ENCODE measurements at regions not wholly inside any gene's neighbourhood (a gene's known extent, or its start where the extent isn't known, plus 50 kb on each side); places are given as distances from the start of the nearest gene placed in this dataset.

GRCh38 chr15:96222981-96223380, 107.5 kb upstream of the NR2F2 start:
- DNase-seq, result no peak

- DNase-seq, result no peak
Observed at GRCh38 chr15:96223939-96224338, 106.6 kb upstream of the NR2F2 start.

GRCh38 chr15:96225642-96226259, 104.7 kb upstream of the NR2F2 start:
- no peak for DNase-seq

GRCh38 chr15:96230526-96231181, 99.8 kb upstream of the NR2F2 start:
- DNase-seq, result no peak

- no peak for DNase-seq
Observed at GRCh38 chr15:96232335-96232734, 98.2 kb upstream of the NR2F2 start.

- DNase-seq, result no peak
Observed at GRCh38 chr15:96234109-96234892, 96.2 kb upstream of the NR2F2 start.

- DNase-seq, result no peak
Observed at GRCh38 chr15:96237002-96237401, 93.5 kb upstream of the NR2F2 start.

GRCh38 chr15:96242761-96243160, 87.7 kb upstream of the NR2F2 start:
- DNase-seq, result no peak

- no peak for DNase-seq
Observed at GRCh38 chr15:96243701-96244100, 86.8 kb upstream of the NR2F2 start.

GRCh38 chr15:96245252-96245651, 85.2 kb upstream of the NR2F2 start:
- DNase-seq, result no peak

GRCh38 chr15:96246057-96246456, 84.4 kb upstream of the NR2F2 start:
- DNase-seq, result no peak

- DNase-seq, result no peak
Observed at GRCh38 chr15:96247621-96248305, 82.7 kb upstream of the NR2F2 start.

GRCh38 chr15:96252148-96252547, 78.4 kb upstream of the NR2F2 start:
- no peak for DNase-seq

GRCh38 chr15:96253006-96253747, 77.3 kb upstream of the NR2F2 start:
- no peak for DNase-seq

- no peak for DNase-seq
Observed at GRCh38 chr15:96254173-96254572, 76.3 kb upstream of the NR2F2 start.

- DNase-seq, result no peak
Observed at GRCh38 chr15:96255599-96255998, 74.9 kb upstream of the NR2F2 start.

GRCh38 chr15:96261575-96262034, 68.9 kb upstream of the NR2F2 start:
- no peak for DNase-seq

- DNase-seq, result no peak
Observed at GRCh38 chr15:96262097-96262496, 68.4 kb upstream of the NR2F2 start.

- DNase-seq, result peak; percentile 79
Observed at GRCh38 chr15:96262549-96263489, 67.7 kb upstream of the NR2F2 start.

- DNase-seq, result no peak
Observed at GRCh38 chr15:96264351-96264798, 66.1 kb upstream of the NR2F2 start.

- no peak for DNase-seq
Observed at GRCh38 chr15:96264801-96265515, 65.5 kb upstream of the NR2F2 start.
